ENCODE measurements at regions not wholly inside any gene's neighbourhood (a gene's known extent, or its start where the extent isn't known, plus 50 kb on each side); places are given as distances from the start of the nearest gene placed in this dataset.

- no peak overlapping the region for H3K9ac ChIP-seq
- H3K27ac ChIP-seq, result no peak overlapping the region
- no peaks in the 10 kb centered on the region for H4K20me1 ChIP-seq
- H3K27me3 ChIP-seq, result no peaks in the 10 kb centered on the region
- H3K9me3 ChIP-seq, result peaks cover 2% of the 10 kb centered on the region; the same call in 1 of the 2 replicates
- H3K4me3 ChIP-seq, result no peak overlapping the region
- TF ChIP-seq Cebpa-rat (IDR thresholded peaks at IDR 0.05), result no peak
- no peaks in the 10 kb centered on the region for H3K36me3 ChIP-seq
- no peak overlapping the region for H3K4me2 ChIP-seq
- H3K4me1 ChIP-seq, result no peaks in the 10 kb centered on the region
These were observed 1879.4 kb upstream of the PIK3C3 start for GRCh38 chr18:40075616-40076015.

GRCh38 chr18:40072761-40073160 lies 1882.3 kb upstream of the PIK3C3 start:
- no peak for TF ChIP-seq Cebpa-rat (IDR thresholded peaks at IDR 0.05)
- Histone ChIP-seq H3K9me3 (peaks cover 5% of the 10 kb centered on the region; the same call in 1 of the 2 replicates), H3K36me3 (no peaks in the 10 kb centered on the region), H3K27ac (no peak overlapping the region), H3K9ac (no peak overlapping the region), H4K20me1 (no peaks in the 10 kb centered on the region), H3K4me1 (no peaks in the 10 kb centered on the region), H3K4me3 (no peak overlapping the region), H3K27me3 (no peaks in the 10 kb centered on the region), H3K4me2 (no peak overlapping the region)

- H3K4me2 ChIP-seq, result no peak overlapping the region
- H3K4me3 ChIP-seq, result no peak overlapping the region
- H3K9ac ChIP-seq, result no peak overlapping the region
- no peaks in the 10 kb centered on the region for H3K4me1 ChIP-seq
- no peaks in the 10 kb centered on the region for H3K36me3 ChIP-seq
- no peak for TF ChIP-seq Cebpa-rat (IDR thresholded peaks at IDR 0.05)
- H3K9me3 ChIP-seq, result peaks cover 5% of the 10 kb centered on the region; the same call in 1 of the 2 replicates
- H4K20me1 ChIP-seq, result no peaks in the 10 kb centered on the region
- H3K27me3 ChIP-seq, result no peaks in the 10 kb centered on the region
- H3K27ac ChIP-seq, result no peak overlapping the region
These were observed 1888.7 kb upstream of the PIK3C3 start for GRCh38 chr18:40066368-40066767.

- Histone ChIP-seq H3K27ac (no peak overlapping the region), H3K9ac (no peak overlapping the region), H3K36me3 (no peaks in the 10 kb centered on the region), H3K4me3 (no peak overlapping the region), H4K20me1 (no peaks in the 10 kb centered on the region), H3K4me1 (no peaks in the 10 kb centered on the region), H3K27me3 (no peaks in the 10 kb centered on the region), H3K9me3 (no peaks in the 10 kb centered on the region), H3K4me2 (no peak overlapping the region)
- TF ChIP-seq Cebpa-rat (IDR thresholded peaks at IDR 0.05), result no peak
These were observed 1891.5 kb upstream of the PIK3C3 start for GRCh38 chr18:40063488-40063887.

GRCh38 chr18:40061086-40061485 lies 1893.9 kb upstream of the PIK3C3 start:
- H3K4me3 ChIP-seq, result no peak overlapping the region
- no peaks in the 10 kb centered on the region for H3K36me3 ChIP-seq
- H3K4me2 ChIP-seq, result no peak overlapping the region
- H3K27ac ChIP-seq, result no peak overlapping the region
- no peaks in the 10 kb centered on the region for H4K20me1 ChIP-seq
- no peaks in the 10 kb centered on the region for H3K9me3 ChIP-seq
- no peaks in the 10 kb centered on the region for H3K27me3 ChIP-seq
- TF ChIP-seq Cebpa-rat (IDR thresholded peaks at IDR 0.05), result no peak
- no peaks in the 10 kb centered on the region for H3K4me1 ChIP-seq
- H3K9ac ChIP-seq, result no peak overlapping the region

GRCh38 chr18:40060562-40060961 lies 1894.5 kb upstream of the PIK3C3 start:
- no peaks in the 10 kb centered on the region for H3K27me3 ChIP-seq
- no peak overlapping the region for H3K9ac ChIP-seq
- H3K4me3 ChIP-seq, result no peak overlapping the region
- H3K4me1 ChIP-seq, result no peaks in the 10 kb centered on the region
- H3K4me2 ChIP-seq, result no peak overlapping the region
- H4K20me1 ChIP-seq, result no peaks in the 10 kb centered on the region
- no peak overlapping the region for H3K27ac ChIP-seq
- no peaks in the 10 kb centered on the region for H3K9me3 ChIP-seq
- TF ChIP-seq Cebpa-rat (IDR thresholded peaks at IDR 0.05), result no peak
- no peaks in the 10 kb centered on the region for H3K36me3 ChIP-seq

GRCh38 chr18:40058811-40059570 lies 1896.0 kb upstream of the PIK3C3 start:
- no peak for TF ChIP-seq Cebpa-rat (IDR thresholded peaks at IDR 0.05)
- Histone ChIP-seq H3K4me1 (no peaks in the 10 kb centered on the region), H3K27me3 (no peaks in the 10 kb centered on the region), H3K4me3 (no peak overlapping the region), H3K9ac (no peak overlapping the region), H3K27ac (no peak overlapping the region), H3K36me3 (no peaks in the 10 kb centered on the region), H4K20me1 (no peaks in the 10 kb centered on the region), H3K9me3 (no peaks in the 10 kb centered on the region), H3K4me2 (no peak overlapping the region)

GRCh38 chr18:40056079-40056692 lies 1898.8 kb upstream of the PIK3C3 start:
- Histone ChIP-seq H3K4me2 (no peak overlapping the region), H3K4me1 (no peaks in the 10 kb centered on the region), H3K27me3 (no peaks in the 10 kb centered on the region)

GRCh38 chr18:40055262-40055661 lies 1899.8 kb upstream of the PIK3C3 start:
- Histone ChIP-seq H3K36me3 (no peaks in the 10 kb centered on the region), H3K9ac (no peak overlapping the region), H3K4me2 (no peak overlapping the region), H3K4me1 (no peaks in the 10 kb centered on the region), H3K9me3 (no peaks in the 10 kb centered on the region), H3K27ac (no peak overlapping the region), H3K27me3 (no peaks in the 10 kb centered on the region), H4K20me1 (no peaks in the 10 kb centered on the region), H3K4me3 (no peak overlapping the region)
- no peak for TF ChIP-seq Cebpa-rat (IDR thresholded peaks at IDR 0.05)

More at GRCh38 chr18:40056079-40056692, 1898.8 kb upstream of the PIK3C3 start:
- H3K27ac ChIP-seq, result no peak overlapping the region
- no peaks in the 10 kb centered on the region for H3K9me3 ChIP-seq
- H3K36me3 ChIP-seq, result no peaks in the 10 kb centered on the region
- no peak for TF ChIP-seq Cebpa-rat (IDR thresholded peaks at IDR 0.05)
- H3K9ac ChIP-seq, result no peak overlapping the region
- H3K4me3 ChIP-seq, result no peak overlapping the region
- H4K20me1 ChIP-seq, result no peaks in the 10 kb centered on the region

- Histone ChIP-seq H3K4me3 (no peak overlapping the region), H3K4me1 (no peaks in the 10 kb centered on the region), H3K4me2 (no peak overlapping the region), H3K27ac (no peak overlapping the region), H3K9me3 (no peaks in the 10 kb centered on the region), H4K20me1 (no peaks in the 10 kb centered on the region), H3K9ac (no peak overlapping the region), H3K36me3 (no peaks in the 10 kb centered on the region), H3K27me3 (no peaks in the 10 kb centered on the region)
- TF ChIP-seq Cebpa-rat (IDR thresholded peaks at IDR 0.05), result no peak
These were observed 1905.3 kb upstream of the PIK3C3 start for GRCh38 chr18:40049716-40050115.
